Endothelial cell of umbilical vein (primary cell): ENCODE measurements at regions not wholly inside any gene's neighbourhood (a gene's known extent, or its start where the extent isn't known, plus 50 kb on each side); places are given as distances from the start of the nearest gene placed in this dataset.
A peak's percentile ranks its signal among the peaks of the same experiment; 100 is the strongest.

Source experiments
- BruUV-seq: library from RNA; stranded (reverse); fragments of 400-500 nt; replicated peaks from 2 replicates; lab custom pipeline; 2021; lab: Mats Ljungman, UMichigan
- CTCF ChIA-PET: fragments of 300-600, 350-600 bp; sonication (Branson Sonifier 250); formaldehyde crosslinking; loops from one replicate; lab custom pipeline; 2021; ENCODE audit warnings: antibody characterized with exemption, inconsistent platforms; lab: Charles Lee
- POLR2A ChIA-PET: fragments of 300-600, 350-600 bp; sonication (Branson Sonifier 250); formaldehyde crosslinking; loops from one replicate; lab custom pipeline; 2021; ENCODE audit warnings: antibody characterized with exemption, inconsistent platforms; lab: Charles Lee
- DNase-seq: peaks from one replicate; pipeline ENCODE4 v3.0.0-alpha.2; 2011; ENCODE audit warnings: low read depth, low spot score
- FAIRE-seq: peaks from 2 replicates; lab custom pipeline; 2011; peaks lifted over from hg19 to GRCh38; lab: Jason Lieb, UNC
- H2AFZ ChIP-seq: 2 replicates; pipeline ENCODE4 v1.6.0; 2012; ENCODE audit warnings: low read depth, low read length, control low read depth, inconsistent platforms
- H3K27ac ChIP-seq: 2 replicates; pipeline ENCODE4 v1.5.1; 2011; ENCODE audit warnings: low read depth, mild to moderate bottlenecking, control low read depth, low read length, moderate library complexity; ENCODE audit not compliant: insufficient read depth
- H3K27me3 ChIP-seq, 2 experiments: 2 replicates each; pipeline versions ENCODE4 v1.6.0 to v1.6.1; 2011; ENCODE audit warnings: low read length in 2 of 2, mixed read lengths in 1 of 2; ENCODE audit not compliant: control insufficient read depth in 2 of 2, insufficient read depth in 2 of 2
- H3K36me3 ChIP-seq, 2 experiments: 2 replicates in 1 of 2; 3 replicates in 1 of 2; pipeline ENCODE4 v1.5.1; 2011; ENCODE audit warnings: low read length in 2 of 2, mild to moderate bottlenecking in 1 of 2, moderate library complexity in 1 of 2; ENCODE audit not compliant: control insufficient read depth in 2 of 2, insufficient read depth in 2 of 2; ENCODE audit errors: extremely low read depth in 1 of 2
- H3K4me1 ChIP-seq: 3 replicates; pipeline ENCODE4 v1.5.1; 2011; ENCODE audit warnings: mild to moderate bottlenecking, low read length; ENCODE audit not compliant: control insufficient read depth, insufficient read depth; ENCODE audit errors: extremely low read depth
- H3K4me2 ChIP-seq: 2 replicates; pipeline ENCODE4 v1.6.1; 2011; ENCODE audit warnings: low read length, control low read depth, mixed read lengths; ENCODE audit not compliant: insufficient read depth
- H3K4me3 ChIP-seq, 3 experiments: fragments of 200-600 bp in 1 of 3; sonication (generic), shearing (Covaris generic) in 1 of 3; replicated peaks in 1 of 3; 2 replicates each; pipeline ENCODE4 v1.5.1; 2011 to 2016; ENCODE audit warnings: control low read depth in 3 of 3, low read length in 3 of 3, mild to moderate bottlenecking in 2 of 3, inconsistent platforms in 1 of 3, low read depth in 1 of 3, moderate library complexity in 1 of 3; ENCODE audit not compliant: insufficient read depth in 1 of 3
- H3K79me2 ChIP-seq: 2 replicates; pipeline ENCODE4 v1.6.0; 2012; ENCODE audit warnings: low read length, inconsistent platforms; ENCODE audit not compliant: control insufficient read depth, insufficient read depth
- H3K9ac ChIP-seq: replicated peaks from 2 replicates; pipeline ENCODE3; 2011; ENCODE audit warnings: low read length, control low read depth; ENCODE audit not compliant: insufficient read depth; ENCODE audit errors: extremely low read depth
- H3K9me1 ChIP-seq: replicated peaks from 3 replicates; pipeline ENCODE4 v1.6.0; 2011; ENCODE audit warnings: mild to moderate bottlenecking, low read length; ENCODE audit not compliant: control insufficient read depth, insufficient read depth; ENCODE audit errors: extremely low read depth
- H3K9me3 ChIP-seq: replicated peaks from 2 replicates; pipeline ENCODE4 v1.5.1; 2012; ENCODE audit warnings: low read length, inconsistent platforms; ENCODE audit not compliant: control insufficient read depth, insufficient read depth
- H4K20me1 ChIP-seq: replicated peaks from 2 replicates; pipeline ENCODE3; 2011; ENCODE audit warnings: mild to moderate bottlenecking, low read length; ENCODE audit not compliant: control insufficient read depth, insufficient read depth; ENCODE audit errors: extremely low read depth
- EZH2 ChIP-seq: IDR thresholded peaks from 2 replicates; pipeline ENCODE4 v1.6.1; 2012; ENCODE audit warnings: borderline replicate concordance, low read depth, mild to moderate bottlenecking, moderate library complexity, low read length, inconsistent platforms; ENCODE audit not compliant: severe bottlenecking
- FOS ChIP-seq: IDR thresholded peaks from 2 replicates; pipeline ENCODE4 v1.6.1; 2011; ENCODE audit warnings: mild to moderate bottlenecking, low read length, moderate library complexity, borderline replicate concordance; ENCODE audit not compliant: insufficient read depth
- GATA2 ChIP-seq: IDR thresholded peaks from 2 replicates; pipeline ENCODE4 v1.7.0; 2011; ENCODE audit warnings: low read depth, mild to moderate bottlenecking, moderate library complexity, mixed read lengths, low read length; ENCODE audit not compliant: insufficient read length, insufficient read depth
- JUN ChIP-seq: IDR thresholded peaks from 2 replicates; pipeline ENCODE4 v1.6.1; 2011; ENCODE audit warnings: borderline replicate concordance, low read depth; ENCODE audit not compliant: insufficient read length, insufficient read depth
- MYC ChIP-seq: IDR thresholded peaks from one replicate; pipeline ENCODE4 v1.6.1; 2011; ENCODE audit warnings: mild to moderate bottlenecking, low read depth, low read length
- POLR2A ChIP-seq: IDR thresholded peaks from 2 replicates; pipeline ENCODE4 v1.6.1; 2012; ENCODE audit warnings: low read depth, mild to moderate bottlenecking, control low read depth, low read length
- POLR2AphosphoS5 ChIP-seq: IDR thresholded peaks from 2 replicates; pipeline ENCODE4 v1.6.1; 2012; ENCODE audit warnings: low read depth, mild to moderate bottlenecking, control low read depth, low read length, moderate library complexity; ENCODE audit not compliant: insufficient read depth
- dilution Hi-C: fragments of 300-500 bp; cut with MboI; formaldehyde crosslinking; loops from one replicate; pipeline ENCODE4 v1.15.0; 2019; ENCODE audit warnings: low sequenced_read_pairs; ENCODE audit not compliant: extremely low pct_ligation_motif_present
- intact Hi-C: fragments of 100-400 bp; cut with micrococcal nuclease; formaldehyde crosslinking; loops from one replicate; pipeline ENCODE4 v1.10.0; 2022
- TF ChIP-seq, protein P1 (sequence below): IDR thresholded peaks from 2 replicates; pipeline ENCODE4 v1.6.1; 2011; ENCODE audit not compliant: insufficient read depth, insufficient read length
- TF ChIP-seq, protein P2 (sequence below), 2 donors: IDR thresholded peaks; 1 replicate in 1 of 2; 2 replicates in 1 of 2; pipeline ENCODE4 v1.5.1; 2011; ENCODE audit warnings: low read length in 2 of 2, mild to moderate bottlenecking in 2 of 2, moderate library complexity in 2 of 2, control low read depth in 1 of 2, inconsistent platforms in 1 of 2, low read depth in 1 of 2; ENCODE audit not compliant: insufficient read depth in 1 of 2; ENCODE audit errors: extremely low read depth in 1 of 2

DNA sequence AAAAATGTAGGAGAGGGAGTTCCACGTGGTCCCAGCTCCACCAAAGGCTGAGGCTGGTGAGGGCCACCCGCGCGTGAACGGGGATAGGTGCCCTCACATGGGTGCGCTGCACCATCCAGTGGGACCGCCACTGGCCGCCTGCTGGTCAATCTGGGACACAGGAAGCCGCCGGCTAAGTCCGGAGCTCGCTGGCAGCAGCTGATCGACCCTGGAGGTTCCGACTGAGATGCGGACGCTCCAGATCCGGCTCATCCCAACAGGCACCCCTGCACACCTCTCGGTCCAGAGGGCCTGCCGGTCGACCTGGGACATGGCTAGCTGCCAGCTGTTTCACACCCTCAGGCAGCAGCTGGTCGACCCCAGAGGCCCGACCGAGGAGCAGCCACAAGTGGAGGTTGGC, 116.5 kb upstream of the ANKRD30BL start:
- peak; percentile 24 for FAIRE-seq
- intact Hi-C loops, result no loop called here

DNA sequence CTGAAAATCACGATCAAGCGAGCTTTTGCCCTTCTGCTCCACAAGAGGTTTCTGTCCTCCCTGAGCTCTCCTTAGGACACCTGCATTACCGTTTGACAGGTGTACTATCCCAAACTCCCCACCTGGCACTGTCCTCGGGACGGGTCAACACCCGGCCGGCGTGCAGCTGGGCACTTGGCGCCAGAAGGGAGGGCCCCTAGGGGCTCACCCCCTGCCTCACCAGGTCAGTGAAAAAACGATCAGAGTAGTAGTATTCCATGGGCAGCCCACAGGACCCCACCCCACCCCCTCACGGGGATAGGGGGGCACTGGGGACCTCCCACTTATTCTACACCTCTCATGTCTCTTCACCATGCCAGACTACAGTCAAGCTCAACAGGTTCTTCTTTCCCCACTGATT, 117.6 kb upstream of the ANKRD30BL start:
- H3K4me2 ChIP-seq, result no peak overlapping the region
- H3K36me3 ChIP-seq, result no peaks in the 10 kb centered on the region
- dilution Hi-C loops, result no loop called here
- H2AFZ ChIP-seq, result no peak overlapping the region
- H3K27ac ChIP-seq, result no peak overlapping the region
- H3K9me1 ChIP-seq, result no peaks in the 10 kb centered on the region
- H3K9ac ChIP-seq, result no peak overlapping the region
- no peaks in the 10 kb centered on the region for H3K27me3 ChIP-seq
- POLR2A ChIA-PET, result no interaction called here
- no peaks in the 10 kb centered on the region for H3K4me1 ChIP-seq
- H3K9me3 ChIP-seq, result no peaks in the 10 kb centered on the region
- TF ChIP-seq MYC, result no peak
- TF ChIP-seq, protein P1, sequence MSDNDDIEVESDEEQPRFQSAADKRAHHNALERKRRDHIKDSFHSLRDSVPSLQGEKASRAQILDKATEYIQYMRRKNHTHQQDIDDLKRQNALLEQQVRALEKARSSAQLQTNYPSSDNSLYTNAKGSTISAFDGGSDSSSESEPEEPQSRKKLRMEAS, result no peak
- TF ChIP-seq FOS, result no peak
- no peak for TF ChIP-seq POLR2A
- TF ChIP-seq EZH2, result no peak
- TF ChIP-seq GATA2, result no peak
- TF ChIP-seq, protein P2, sequence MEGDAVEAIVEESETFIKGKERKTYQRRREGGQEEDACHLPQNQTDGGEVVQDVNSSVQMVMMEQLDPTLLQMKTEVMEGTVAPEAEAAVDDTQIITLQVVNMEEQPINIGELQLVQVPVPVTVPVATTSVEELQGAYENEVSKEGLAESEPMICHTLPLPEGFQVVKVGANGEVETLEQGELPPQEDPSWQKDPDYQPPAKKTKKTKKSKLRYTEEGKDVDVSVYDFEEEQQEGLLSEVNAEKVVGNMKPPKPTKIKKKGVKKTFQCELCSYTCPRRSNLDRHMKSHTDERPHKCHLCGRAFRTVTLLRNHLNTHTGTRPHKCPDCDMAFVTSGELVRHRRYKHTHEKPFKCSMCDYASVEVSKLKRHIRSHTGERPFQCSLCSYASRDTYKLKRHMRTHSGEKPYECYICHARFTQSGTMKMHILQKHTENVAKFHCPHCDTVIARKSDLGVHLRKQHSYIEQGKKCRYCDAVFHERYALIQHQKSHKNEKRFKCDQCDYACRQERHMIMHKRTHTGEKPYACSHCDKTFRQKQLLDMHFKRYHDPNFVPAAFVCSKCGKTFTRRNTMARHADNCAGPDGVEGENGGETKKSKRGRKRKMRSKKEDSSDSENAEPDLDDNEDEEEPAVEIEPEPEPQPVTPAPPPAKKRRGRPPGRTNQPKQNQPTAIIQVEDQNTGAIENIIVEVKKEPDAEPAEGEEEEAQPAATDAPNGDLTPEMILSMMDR (IDR thresholded peaks at IDR 0.05; ENCODE audit: extremely low read depth in 1 of 2, insufficient read depth in 1 of 2, low read depth in 1 of 2, low read length in 2 of 2), result no peak
- no peak for TF ChIP-seq POLR2AphosphoS5
- no peak for TF ChIP-seq JUN
- H4K20me1 ChIP-seq, result no peaks in the 10 kb centered on the region
- no TSS peak for BruUV-seq
- FAIRE-seq (no peak), DNase-seq (no peak)
- intact Hi-C loops, result no loop called here
- CTCF ChIA-PET, result no interaction called here
- H3K4me3 ChIP-seq, result no peak overlapping the region
- no peaks in the 10 kb centered on the region for H3K79me2 ChIP-seq

More for the DNA sequence above, 116.5 kb upstream of the ANKRD30BL start:
- Histone ChIP-seq H3K36me3 (no peaks in the 10 kb centered on the region), H3K4me3 (no peak overlapping the region), H3K9ac (no peak overlapping the region), H3K4me2 (no peak overlapping the region), H3K9me1 (no peaks in the 10 kb centered on the region), H3K4me1 (no peaks in the 10 kb centered on the region), H2AFZ (no peak overlapping the region), H3K27ac (no peak overlapping the region), H3K79me2 (no peaks in the 10 kb centered on the region), H4K20me1 (no peaks in the 10 kb centered on the region), H3K9me3 (no peaks in the 10 kb centered on the region), H3K27me3 (no peaks in the 10 kb centered on the region)
- no peak for DNase-seq
- dilution Hi-C loops, result no loop called here
- POLR2A ChIA-PET, result no interaction called here
- no TSS peak for BruUV-seq
- CTCF ChIA-PET, result no interaction called here
- TF ChIP-seq POLR2AphosphoS5 (no peak), POLR2A (no peak)
- TF ChIP-seq, protein P2 (IDR thresholded peaks at IDR 0.05; ENCODE audit: extremely low read depth in 1 of 2, insufficient read depth in 1 of 2, low read depth in 1 of 2, low read length in 2 of 2), result no peak
